ENCODE measurements at regions not wholly inside any gene's neighbourhood (a gene's known extent, or its start where the extent isn't known, plus 50 kb on each side); places are given as distances from the start of the nearest gene placed in this dataset.

DNA sequence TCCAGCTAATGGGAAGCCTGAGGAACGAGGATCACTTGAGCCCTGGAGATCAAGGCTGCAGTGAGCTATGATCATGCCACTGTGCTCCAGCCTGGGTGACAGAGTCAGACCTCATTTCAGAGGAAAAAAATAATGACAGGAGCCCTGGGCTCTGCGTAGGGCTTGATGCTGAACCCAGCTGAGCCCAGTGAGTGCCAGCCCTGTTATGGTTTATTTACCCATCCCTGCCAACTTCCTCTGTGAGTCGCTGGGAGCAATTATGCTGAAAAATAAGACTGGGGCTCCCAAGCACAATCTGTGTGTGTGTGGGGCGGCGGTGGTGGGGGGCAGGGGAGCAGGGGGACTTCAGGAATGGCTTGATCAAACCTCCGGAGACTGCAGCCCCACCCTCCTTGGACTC lies 75.9 kb upstream of the PMEPA1 start:
- Mint-ChIP-seq H3K36me3 (no peaks in the 10 kb centered on the region), H3K4me1 (ENCODE audit: unreplicated experiment) (no peaks in the 10 kb centered on the region), H3K27ac (no peak overlapping the region), H3K4me3 (no peak overlapping the region), H3K9me3 (no peaks in the 10 kb centered on the region), H3K27me3 (peaks cover 5% of the 10 kb centered on the region)
- no peak for DNase-seq (ENCODE audit: extremely low spot score, unreplicated experiment)
- TF ChIP-seq, protein P1, sequence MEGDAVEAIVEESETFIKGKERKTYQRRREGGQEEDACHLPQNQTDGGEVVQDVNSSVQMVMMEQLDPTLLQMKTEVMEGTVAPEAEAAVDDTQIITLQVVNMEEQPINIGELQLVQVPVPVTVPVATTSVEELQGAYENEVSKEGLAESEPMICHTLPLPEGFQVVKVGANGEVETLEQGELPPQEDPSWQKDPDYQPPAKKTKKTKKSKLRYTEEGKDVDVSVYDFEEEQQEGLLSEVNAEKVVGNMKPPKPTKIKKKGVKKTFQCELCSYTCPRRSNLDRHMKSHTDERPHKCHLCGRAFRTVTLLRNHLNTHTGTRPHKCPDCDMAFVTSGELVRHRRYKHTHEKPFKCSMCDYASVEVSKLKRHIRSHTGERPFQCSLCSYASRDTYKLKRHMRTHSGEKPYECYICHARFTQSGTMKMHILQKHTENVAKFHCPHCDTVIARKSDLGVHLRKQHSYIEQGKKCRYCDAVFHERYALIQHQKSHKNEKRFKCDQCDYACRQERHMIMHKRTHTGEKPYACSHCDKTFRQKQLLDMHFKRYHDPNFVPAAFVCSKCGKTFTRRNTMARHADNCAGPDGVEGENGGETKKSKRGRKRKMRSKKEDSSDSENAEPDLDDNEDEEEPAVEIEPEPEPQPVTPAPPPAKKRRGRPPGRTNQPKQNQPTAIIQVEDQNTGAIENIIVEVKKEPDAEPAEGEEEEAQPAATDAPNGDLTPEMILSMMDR (conservative IDR thresholded peaks at IDR 0.05): no peak

DNA sequence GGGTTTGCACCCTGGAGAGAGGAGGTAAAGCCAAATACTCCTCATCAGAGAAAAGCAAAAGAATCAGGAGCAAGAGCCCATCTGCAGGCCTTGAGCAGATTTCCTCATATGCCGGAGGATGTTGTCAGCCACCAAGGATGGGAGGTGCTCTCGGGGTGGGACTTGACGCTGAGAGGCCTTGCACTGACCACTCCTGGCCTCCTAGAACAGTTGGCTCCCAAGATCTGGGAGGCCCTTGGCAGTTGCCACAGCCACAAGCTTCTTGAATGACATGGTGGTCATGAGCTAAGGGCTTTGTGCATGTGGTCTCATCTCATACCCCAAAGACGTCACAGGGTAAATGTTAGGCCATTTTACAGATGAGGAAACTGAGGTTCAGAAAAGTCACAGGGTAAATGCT lies 75.2 kb upstream of the PMEPA1 start:
- Mint-ChIP-seq H3K36me3 (no peaks in the 10 kb centered on the region), H3K27ac (no peak overlapping the region), H3K27me3 (peaks cover 5% of the 10 kb centered on the region), H3K4me1 (ENCODE audit: unreplicated experiment) (no peaks in the 10 kb centered on the region), H3K9me3 (no peaks in the 10 kb centered on the region), H3K4me3 (no peak overlapping the region)
- no peak for DNase-seq (ENCODE audit: extremely low spot score, unreplicated experiment)
- TF ChIP-seq, protein P1 (conservative IDR thresholded peaks at IDR 0.05): no peak

DNA sequence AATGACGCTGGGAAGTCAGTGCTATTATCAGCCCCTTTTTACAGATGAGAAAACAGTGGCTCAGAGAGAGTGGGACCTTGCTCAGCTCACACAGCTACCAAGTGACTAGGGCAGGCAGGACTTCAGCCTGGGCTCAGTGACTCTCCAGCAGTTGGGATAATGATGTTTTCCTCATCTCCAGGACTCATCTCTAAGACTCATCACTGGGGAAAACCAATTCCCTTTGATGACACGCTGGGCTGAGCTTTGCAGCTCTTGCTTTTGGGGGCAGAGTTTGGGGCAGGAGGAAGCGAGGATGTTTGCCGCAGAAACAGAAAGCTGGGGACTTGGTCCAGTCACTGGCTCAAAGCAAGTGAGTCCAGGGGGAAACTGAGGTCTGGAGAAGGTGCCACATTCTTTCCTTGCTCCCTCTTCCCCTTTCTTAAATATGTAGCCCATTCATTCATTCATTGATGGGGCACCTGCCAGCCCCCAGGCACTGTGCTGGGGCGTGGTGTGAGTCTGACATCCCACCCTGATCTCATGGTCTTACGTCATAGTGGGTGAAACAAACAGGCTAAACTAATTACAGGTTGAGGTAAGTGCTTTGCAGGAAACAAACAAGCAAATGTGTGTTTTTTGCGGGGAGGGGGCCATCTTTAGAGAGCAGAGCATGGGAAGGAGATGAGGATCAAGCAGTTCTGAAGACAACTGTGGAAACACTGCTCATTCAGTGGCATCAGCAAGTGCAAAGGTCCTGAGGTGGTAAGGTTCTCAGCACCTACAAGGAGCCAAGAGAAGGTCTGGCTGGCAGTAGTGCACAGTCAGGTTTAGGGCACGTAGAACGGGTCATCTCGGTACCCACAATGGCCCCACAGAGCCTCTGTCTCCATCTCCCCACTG lies 74.4 kb upstream of the PMEPA1 start:
- Mint-ChIP-seq H3K36me3 (no peaks in the 10 kb centered on the region), H3K27me3 (peaks cover 5% of the 10 kb centered on the region), H3K4me3 (no peak overlapping the region), H3K4me1 (ENCODE audit: unreplicated experiment) (no peaks in the 10 kb centered on the region), H3K9me3 (no peaks in the 10 kb centered on the region), H3K27ac (no peak overlapping the region)
- TF ChIP-seq, protein P1 (conservative IDR thresholded peaks at IDR 0.05): no peak
- no peak for DNase-seq (ENCODE audit: extremely low spot score, unreplicated experiment)

DNA sequence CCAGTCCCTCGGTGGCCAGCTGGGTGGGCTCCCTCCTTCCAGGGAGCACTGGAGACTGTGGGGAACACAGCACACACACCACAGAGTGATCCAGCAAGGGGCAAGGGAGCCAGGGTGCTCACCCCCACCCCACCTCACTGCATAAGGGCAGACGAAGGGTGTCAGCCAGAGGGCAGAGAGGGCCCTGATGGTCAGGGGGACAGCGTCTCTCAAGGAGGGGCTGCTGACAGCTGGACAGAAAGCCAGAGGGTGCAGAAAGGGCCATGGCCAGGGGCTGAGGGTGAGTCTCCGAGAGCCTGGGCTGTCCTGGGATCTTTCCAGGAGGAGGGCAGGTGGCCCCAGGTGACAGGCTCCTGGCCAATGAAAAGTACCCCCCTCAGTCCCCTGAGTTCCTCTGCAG lies 73.4 kb upstream of the PMEPA1 start:
- H3K36me3 Mint-ChIP-seq: no peaks in the 10 kb centered on the region
- TF ChIP-seq, protein P1 (conservative IDR thresholded peaks at IDR 0.05): no peak
- DNase-seq (ENCODE audit: extremely low spot score, unreplicated experiment): no peak
- no peaks in the 10 kb centered on the region for H3K4me1 Mint-ChIP-seq (ENCODE audit: unreplicated experiment)
- H3K27ac Mint-ChIP-seq: no peak overlapping the region
- no peak overlapping the region for H3K4me3 Mint-ChIP-seq
- H3K27me3 Mint-ChIP-seq: peaks cover 5% of the 10 kb centered on the region
- no peaks in the 10 kb centered on the region for H3K9me3 Mint-ChIP-seq

DNA sequence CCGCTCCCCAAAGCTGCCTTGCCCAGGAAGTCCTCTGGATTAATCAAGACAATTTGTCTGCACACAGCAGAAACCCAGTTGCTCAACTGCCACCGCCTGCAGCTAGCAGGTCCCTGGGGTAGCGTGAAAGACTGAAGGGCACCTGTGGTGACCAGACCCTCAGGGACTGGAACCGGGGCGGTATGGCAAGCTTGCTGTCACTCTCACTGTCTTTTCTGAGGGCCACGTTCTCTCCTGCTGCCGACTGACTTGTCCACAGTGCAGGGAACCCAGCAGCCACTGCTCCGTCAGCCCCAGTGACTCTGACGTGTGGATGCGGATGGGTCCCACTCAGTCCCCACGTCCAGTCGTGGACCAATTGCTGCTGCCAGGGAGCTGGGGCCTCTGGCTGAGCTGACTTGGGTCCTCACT lies 72.8 kb upstream of the PMEPA1 start:
- Mint-ChIP-seq H3K27ac (no peak overlapping the region), H3K9me3 (no peaks in the 10 kb centered on the region), H3K4me3 (no peak overlapping the region), H3K27me3 (peaks cover 5% of the 10 kb centered on the region), H3K4me1 (ENCODE audit: unreplicated experiment) (no peaks in the 10 kb centered on the region), H3K36me3 (no peaks in the 10 kb centered on the region)
- TF ChIP-seq, protein P1 (conservative IDR thresholded peaks at IDR 0.05): no peak
- DNase-seq (ENCODE audit: extremely low spot score, unreplicated experiment): no peak

Data from type B pancreatic cell (in vitro differentiated cells).